NCI-H1436 treated with DMSO at 0.1 percent for 48 hours (cell line): ENCODE measurements at regions not wholly inside any gene's neighbourhood (a gene's known extent, or its start where the extent isn't known, plus 50 kb on each side); places are given as distances from the start of the nearest gene placed in this dataset.
A peak's percentile ranks its signal among the peaks of the same experiment; 100 is the strongest.

ENCODE experiments used
- DNase-seq: peaks from one replicate; lab custom pipeline; 2025; lab: John Stamatoyannopoulos, UW

DNA sequence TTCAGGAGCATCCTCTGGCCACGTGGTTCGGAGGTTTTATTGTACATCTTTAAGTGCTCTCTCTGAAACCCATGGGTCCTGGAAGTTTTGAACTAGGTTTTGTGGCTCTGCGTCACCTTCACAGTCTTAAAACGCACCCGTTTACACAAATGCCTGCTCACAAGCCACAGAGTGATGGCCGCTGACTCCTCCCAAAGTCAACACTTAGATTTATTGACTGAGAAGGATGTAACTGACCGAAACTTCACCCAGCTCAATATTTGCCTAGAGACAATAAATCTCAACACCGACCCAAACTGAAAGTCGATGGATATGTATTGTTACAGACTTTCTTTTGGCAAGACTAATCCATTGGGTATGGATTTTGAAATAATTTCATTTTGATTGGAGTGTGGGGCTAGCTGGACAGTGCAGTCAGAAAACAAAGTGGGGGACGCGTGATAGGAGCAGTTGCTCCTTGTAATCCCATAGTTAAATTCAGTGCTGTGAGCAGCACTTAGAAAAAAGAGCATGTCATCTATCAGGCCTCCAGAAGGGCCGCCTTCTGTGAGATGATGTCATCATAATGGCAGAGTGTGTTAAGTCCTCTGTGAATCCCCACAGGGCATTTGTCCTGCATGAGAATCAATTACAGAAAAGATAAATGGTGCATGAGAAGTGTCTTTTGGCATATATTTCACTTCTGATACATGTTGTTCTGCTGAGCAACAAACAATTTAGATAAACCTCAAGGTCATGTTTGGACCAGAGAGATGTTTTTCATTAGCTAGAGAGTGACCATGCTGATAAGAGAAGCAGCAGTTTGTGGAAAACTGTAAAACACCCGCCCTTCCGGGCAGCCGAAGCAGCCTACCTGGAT, 183.7 kb downstream of the INO80D start:
- no peak for DNase-seq

DNA sequence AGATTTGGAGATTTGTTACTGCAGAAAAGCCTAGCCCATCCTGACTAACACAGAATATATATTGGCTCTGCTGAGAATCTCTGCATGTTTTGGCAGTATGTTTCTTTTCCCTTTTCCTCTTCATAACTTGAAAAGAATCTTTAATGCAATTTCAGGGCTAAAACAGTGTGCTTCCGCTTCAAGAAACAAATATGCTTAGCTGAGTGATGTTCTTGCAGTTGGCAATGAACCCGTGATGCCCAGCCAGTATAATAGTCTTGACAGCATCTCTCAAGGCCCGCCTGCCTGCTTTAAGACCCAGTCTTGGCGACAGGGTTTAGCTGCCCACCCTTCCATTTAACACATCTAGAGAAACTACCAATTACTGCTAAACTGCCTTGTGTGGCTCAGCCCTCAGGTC, 184.5 kb downstream of the INO80D start:
- DNase-seq, result no peak

DNA sequence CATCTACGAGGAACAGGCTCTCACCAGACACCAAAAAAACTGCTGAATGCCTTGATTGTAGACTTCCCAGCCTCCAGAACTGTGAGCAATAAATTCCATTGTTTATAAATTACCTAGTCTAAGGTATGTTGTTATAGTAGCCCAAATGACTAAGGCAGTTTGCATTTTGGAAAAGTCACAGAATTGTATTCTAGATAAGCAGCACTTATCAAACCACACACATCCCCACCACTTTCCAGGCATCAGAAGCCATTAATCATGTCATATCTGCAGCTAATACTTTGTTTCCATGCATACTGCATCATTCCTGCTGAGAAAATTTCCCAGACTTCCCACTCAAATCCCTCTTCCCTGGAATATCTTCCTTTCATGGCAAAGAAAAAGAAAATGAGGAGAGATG, 187.2 kb downstream of the INO80D start:
- DNase-seq, result no peak

DNA sequence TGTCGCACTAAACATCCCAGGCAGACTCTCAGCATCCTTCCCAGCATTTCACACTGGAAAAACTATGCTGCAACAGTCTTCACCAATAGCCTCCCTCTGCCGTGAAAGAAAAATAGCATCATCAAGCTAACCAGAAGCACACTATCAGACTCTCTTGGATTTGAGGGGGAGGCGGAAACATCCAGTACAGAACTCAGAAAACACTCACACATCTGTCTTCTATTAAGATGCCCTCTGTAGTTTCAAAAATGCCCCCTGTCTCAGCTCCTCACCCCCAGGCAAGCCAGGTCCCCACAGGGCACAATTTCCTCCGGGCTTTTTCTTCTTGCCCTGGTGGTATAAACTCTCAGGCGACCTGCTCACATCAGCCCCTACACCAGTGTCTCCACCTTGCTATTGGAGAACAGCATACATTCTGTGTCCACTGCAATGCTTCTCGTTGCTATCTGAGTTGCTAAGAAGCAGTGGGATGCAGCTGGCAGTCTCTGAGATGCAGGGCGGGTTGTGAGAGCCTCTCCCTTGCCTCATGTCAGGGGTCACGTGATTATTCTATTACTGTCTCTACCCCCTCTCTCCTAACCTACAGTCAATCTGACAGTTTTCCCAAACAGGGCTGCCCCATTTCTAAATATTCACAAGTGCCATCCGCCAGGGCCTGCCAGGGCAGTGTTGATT, 189.9 kb downstream of the INO80D start:
- no peak for DNase-seq

GRCh38 chr2:205892665-205893259, 193.2 kb downstream of the INO80D start:
- no peak for DNase-seq

DNA sequence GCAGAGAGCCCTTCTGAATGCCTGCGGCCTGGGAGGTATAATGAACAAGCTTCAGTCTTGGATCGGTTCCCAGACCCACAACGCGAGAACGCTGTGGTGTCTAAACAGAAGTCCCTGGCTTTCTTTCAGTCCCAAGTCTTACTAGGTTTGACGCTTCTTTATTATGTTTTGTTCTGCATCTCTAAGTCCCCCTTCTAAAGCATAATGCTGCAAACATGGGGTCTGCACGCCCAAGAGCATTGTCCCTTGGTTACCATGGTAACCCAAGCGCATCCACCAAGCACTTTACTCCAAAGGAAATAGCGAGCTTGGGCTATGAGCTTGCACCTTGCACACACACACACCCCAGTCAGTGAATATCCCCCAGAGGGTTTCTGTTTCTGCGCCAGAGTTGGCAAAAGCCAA, 193.7 kb downstream of the INO80D start:
- peak; percentile 66 for DNase-seq

GRCh38 chr2:205889114-205889513, 196.9 kb downstream of the INO80D start:
- no peak for DNase-seq

DNA sequence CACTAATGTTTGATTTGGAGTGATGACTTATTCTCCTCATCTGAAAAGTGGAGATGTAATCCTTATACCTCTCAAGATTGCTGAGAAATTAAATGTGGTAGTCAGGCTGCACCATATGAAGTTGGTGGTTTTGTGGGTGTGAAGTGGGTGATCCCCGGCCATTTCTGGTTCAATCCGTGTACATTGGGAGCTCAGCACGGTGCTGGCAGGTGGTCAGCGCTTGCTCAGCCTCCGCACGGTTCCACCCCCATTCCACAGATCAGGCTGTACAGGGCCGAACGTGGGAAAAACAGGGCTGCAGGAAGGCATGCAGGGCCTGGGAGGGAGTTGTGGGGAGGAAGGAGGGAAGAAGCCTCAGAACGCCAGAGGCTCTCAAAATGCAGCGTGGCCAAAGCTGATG, 198.3 kb downstream of the INO80D start:
- DNase-seq, result no peak

DNA sequence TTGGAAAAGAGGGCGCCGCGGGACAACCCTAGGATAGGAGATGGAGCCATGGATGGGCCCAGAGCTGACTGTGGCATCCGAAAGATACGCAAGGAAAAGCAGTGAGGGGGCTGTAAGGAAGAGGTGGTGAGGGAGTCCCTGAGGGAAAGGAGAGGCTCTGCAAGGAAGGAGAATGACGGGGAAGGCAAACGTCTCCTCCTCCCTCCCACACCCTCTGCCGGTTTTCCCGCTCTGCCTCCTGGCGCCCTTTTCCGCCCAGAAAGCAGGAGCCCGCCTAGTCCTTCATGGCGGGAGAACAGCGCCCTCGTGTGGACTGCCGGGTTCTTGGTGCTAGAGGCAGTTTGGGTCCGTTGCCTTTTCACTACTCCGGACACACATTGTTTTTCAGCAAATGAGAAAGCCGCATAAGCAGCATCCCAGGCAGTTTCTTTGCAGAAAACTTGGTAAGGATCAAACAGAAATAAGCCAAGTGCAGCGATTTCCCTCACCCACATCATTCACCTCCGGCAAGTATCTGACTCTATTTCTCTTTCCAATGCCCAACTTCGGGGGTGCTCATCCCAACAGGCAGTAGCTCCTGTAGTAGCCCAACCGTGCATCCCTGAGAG, 200.4 kb downstream of the INO80D start:
- no peak for DNase-seq

DNA sequence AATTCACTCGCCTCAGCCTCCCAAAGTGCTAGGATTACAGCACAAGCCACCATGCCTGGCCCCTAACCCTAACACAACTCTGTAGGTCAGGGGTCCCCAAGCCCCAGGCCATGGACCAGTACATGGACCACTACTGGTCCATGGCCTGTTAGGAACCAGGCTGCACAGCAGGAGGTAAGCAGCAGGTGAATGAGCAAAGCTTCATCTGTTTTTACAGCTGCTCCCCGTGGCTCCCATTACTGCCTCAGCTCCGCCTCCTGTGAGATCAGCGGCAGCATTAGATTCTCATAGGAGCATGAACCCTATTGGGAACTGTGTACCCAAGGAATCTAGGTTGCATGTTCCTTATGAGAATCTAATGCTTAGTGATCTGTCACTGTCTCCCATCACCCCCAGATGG, 201.7 kb downstream of the NRP2 start:
- DNase-seq, result no peak

DNA sequence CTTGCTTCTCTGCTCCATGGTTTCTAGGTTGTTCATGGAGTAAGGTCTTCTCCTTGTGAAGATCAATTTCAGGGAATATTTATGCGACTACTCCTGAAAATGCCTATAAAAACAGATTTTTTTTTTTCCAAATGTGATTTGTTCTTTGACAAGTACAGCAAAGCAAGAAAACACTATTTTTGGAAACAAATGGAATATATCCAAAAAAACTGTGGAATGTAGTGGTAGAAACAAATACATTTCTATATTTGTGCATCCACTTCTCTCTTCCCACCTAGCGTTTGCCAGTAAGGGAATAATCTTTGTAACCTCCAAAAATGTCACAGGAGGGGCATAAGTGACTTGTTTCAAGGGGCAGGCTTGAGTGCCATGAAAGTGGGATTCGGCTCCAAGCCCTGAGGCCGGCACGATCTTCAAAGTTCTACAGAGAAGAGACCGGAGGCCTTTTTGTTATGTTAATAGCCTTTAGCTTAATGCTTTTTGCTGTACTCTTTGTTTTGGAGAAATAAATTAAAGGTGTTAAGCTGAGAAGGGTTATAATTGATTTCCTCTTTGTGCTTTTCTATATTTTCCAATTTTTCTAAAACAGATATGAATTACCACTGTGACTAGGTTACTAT, 200.6 kb downstream of the NRP2 start:
- no peak for DNase-seq

DNA sequence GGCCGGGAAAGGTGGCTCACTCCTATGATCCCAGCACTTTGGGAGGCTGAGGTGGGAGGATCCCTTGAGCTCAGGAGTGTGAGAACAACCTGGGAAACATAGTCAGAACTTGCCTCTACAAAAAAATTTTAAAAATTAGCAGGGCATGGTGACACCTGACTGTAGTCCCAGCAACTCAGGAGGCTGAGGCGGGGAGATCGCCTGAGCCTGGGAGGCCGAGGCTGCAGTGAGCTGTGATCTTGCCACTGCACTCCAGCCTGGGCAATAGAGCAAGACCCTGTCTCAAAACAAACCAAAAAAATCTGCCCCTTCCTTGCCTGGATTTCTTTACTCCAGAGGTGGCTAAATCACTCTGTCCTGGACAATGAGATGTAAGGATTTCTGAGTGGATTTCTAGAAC, 197.7 kb downstream of the NRP2 start:
- no peak for DNase-seq

GRCh38 chr2:205878999-205879762, 196.9 kb downstream of the NRP2 start:
- DNase-seq, result no peak

DNA sequence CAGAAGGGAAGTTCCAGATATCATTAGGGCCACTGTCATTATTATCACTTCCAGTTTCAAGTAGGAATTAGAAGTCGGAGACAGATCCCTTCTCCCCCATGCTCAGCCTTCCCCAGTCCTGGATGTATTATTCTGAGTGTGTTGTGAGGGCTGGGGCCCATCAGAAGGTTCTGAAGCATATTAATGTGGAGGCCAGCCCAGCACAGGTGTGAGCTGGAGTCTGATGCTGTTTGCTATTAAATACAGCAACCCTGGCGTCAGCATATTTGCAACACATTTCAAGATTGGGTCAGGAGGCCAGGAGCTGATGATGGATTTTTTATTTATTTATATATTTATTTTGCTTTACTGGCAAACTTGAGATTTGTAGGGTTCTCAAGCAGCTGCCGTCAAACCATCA, 195.2 kb downstream of the NRP2 start:
- DNase-seq, result no peak

GRCh38 chr2:205876127-205876526, 193.8 kb downstream of the NRP2 start:
- no peak for DNase-seq

GRCh38 chr2:205872716-205873115, 190.4 kb downstream of the NRP2 start:
- no peak for DNase-seq

- no peak for DNase-seq
Observed at GRCh38 chr2:205869439-205869838, 187.1 kb downstream of the NRP2 start.

DNA sequence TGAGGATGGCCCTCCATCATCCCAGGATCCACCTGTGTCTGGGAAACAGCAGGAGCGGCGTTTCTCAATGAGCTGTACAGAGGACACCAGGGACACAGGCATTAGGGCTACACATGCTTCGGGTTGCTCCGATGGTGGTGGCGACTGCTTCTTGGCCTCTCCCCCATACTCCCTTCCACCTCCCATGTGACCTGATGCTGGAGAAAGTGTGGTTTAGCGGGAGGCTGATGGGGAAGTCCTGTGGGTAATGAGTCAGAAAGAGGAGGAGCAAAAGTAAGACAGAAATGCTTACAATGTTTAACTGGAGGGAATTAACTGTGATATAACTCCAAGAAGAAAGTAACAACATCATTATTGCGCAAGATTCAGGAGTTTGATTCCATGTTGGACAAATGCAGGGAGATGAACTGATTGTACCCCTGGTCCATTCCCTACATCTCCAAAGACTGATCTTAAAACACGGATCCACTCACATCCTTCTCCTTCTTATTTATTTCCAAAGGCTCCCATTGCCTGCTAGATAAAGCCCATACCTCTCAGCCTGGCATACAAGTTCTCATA, 186.6 kb downstream of the NRP2 start:
- DNase-seq, result no peak

DNA sequence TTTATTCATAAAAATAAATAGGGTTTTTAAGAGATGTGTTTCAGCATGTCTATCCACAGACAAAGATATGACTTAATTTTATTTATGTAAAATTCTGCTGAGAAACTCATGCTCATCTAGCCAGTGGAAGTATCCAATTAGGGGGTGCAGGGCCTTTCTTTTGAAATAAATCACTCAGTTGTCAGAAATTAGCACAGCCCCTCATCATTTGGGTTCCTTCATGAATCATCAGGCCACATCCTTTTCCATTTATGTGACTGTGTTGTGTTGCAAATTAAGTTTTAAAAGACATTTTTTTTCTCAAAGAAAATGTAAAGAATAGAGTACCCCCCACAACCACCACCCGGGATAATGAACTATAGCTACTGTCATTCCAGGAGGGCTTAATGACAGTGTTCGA, 185.8 kb downstream of the NRP2 start:
- no peak for DNase-seq

GRCh38 chr2:205867371-205867770, 185.1 kb downstream of the NRP2 start:
- DNase-seq, result no peak

DNA sequence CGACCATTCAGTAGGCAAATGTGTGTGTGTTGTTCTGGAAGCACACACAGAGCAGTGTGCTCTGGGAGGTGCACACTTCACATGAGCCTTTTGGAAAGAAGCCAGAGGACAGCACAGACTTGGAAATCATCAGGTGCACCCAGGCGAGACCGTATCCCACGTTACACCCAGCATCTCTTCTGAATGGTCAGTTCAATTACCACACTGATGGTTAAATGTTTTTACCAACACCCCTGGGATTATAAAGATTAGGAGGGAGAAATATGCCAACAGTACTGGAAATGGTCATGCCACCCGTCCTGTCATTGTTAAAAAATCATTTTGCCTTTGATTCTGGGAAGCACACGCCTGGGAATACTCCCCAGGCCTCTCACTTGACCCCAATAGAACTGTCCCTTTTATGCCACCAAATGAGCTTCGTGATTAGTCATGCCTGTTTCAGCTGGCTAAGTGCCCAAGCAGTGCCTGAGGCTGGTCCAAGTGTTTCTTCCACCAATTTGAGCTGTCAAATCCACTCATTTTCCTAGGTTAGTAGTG, 183.7 kb downstream of the NRP2 start:
- peak; percentile 32 for DNase-seq
